Thyroid gland (tissue), 4 donors: ENCODE measurements at regions not wholly inside any gene's neighbourhood (a gene's known extent, or its start where the extent isn't known, plus 50 kb on each side); places are given as distances from the start of the nearest gene placed in this dataset.
"Not testable (repeated sequence)": the region's sequence is repeated elsewhere in the genome, so short reads cannot be mapped to it uniquely, and the experiment has no call there.

ENCODE experiments used
- DNase-seq, 2 donors: peaks; one replicate each; pipeline ENCODE4 v3.0.0-alpha.2; 2019
- H3K27ac ChIP-seq, 3 donors: fragments of 200-600 bp; sonication (generic); 1 replicate in 2 of 3; 2 replicates in 1 of 3; pipeline ENCODE4 v1.5.1; 2016 to 2019; ENCODE audit warnings: mild to moderate bottlenecking in 1 of 3, moderate library complexity in 1 of 3
- H3K27me3 ChIP-seq: fragments of 200-600 bp; sonication (generic); one replicate; pipeline ENCODE4 v1.5.1; 2019
- H3K36me3 ChIP-seq, 2 donors: fragments of 200-600 bp; sonication (generic); one replicate each; pipeline ENCODE4 v1.5.1; 2016 to 2019
- H3K4me1 ChIP-seq, 2 donors: fragments of 200-600 bp; sonication (generic); one replicate each; pipeline ENCODE4 v1.5.1; 2017 to 2019
- H3K4me3 ChIP-seq, 3 donors: fragments of 200-600 bp; sonication (generic); replicated peaks in 1 of 3; 1 replicate in 2 of 3; 2 replicates in 1 of 3; pipeline ENCODE4 v1.5.1; 2016; ENCODE audit warnings: mild to moderate bottlenecking in 1 of 3
- H3K9me3 ChIP-seq: fragments of 200-600 bp; sonication (generic); one replicate; pipeline ENCODE4 v1.5.1; 2017
- POLR2A ChIP-seq, 2 donors: fragments of 450-650 bp; IDR thresholded peaks; one replicate each; pipeline ENCODE4 v1.6.1; 2017; ENCODE audit warnings: antibody characterized with exemption in 2 of 2, mild to moderate bottlenecking in 2 of 2, moderate library complexity in 1 of 2
- WGBS, 2 donors: methylation state at CpG; one replicate each; pipeline ENCODE4 v1.1.5; 2017; 5-methylcytosine and 5-hydroxymethylcytosine counted together
- intact Hi-C: fragments of 100-400 bp; cut with DNase I; formaldehyde crosslinking; loops from one replicate; pipeline ENCODE4 v1.15.1; 2023
- TF ChIP-seq, protein P1 (sequence below), 6 experiments: fragments of 200-600 bp in 3 of 6; fragments of 450-650 bp in 3 of 6; sonication (generic) in 3 of 6; IDR thresholded peaks; one replicate each; pipeline ENCODE4 v1.5.1; 2016 to 2019; ENCODE audit warnings: antibody characterized with exemption in 6 of 6, mild to moderate bottlenecking in 2 of 6, inconsistent platforms in 1 of 6, moderate library complexity in 1 of 6

DNA sequence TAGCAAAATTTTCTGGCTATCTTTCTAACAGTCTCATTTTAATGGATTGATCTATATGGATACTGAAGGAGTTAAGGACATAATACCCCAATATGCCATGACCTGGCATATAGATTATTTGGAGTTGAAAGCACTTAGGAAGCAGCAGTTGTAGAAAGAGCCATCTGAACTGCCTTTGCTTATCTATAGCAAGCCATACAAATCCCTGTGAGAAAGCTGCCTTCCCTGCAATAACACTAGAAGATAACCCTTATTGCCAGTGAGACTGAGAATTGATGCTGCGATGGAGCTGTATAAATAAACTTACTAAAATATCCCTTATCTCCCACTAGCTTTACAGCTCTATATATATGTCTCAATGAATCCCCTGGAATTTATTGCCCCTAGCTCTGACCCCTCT, 346.3 kb downstream of the TECRL start:
- TF ChIP-seq, protein P1, sequence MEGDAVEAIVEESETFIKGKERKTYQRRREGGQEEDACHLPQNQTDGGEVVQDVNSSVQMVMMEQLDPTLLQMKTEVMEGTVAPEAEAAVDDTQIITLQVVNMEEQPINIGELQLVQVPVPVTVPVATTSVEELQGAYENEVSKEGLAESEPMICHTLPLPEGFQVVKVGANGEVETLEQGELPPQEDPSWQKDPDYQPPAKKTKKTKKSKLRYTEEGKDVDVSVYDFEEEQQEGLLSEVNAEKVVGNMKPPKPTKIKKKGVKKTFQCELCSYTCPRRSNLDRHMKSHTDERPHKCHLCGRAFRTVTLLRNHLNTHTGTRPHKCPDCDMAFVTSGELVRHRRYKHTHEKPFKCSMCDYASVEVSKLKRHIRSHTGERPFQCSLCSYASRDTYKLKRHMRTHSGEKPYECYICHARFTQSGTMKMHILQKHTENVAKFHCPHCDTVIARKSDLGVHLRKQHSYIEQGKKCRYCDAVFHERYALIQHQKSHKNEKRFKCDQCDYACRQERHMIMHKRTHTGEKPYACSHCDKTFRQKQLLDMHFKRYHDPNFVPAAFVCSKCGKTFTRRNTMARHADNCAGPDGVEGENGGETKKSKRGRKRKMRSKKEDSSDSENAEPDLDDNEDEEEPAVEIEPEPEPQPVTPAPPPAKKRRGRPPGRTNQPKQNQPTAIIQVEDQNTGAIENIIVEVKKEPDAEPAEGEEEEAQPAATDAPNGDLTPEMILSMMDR (IDR thresholded peaks at IDR 0.05) = no peak
- TF ChIP-seq POLR2A (IDR thresholded peaks at IDR 0.05) = no peak
- 77 to 89% methylated on average over 1 of the region's 1 CpG for WGBS, 2 donors
- Histone ChIP-seq H3K36me3 (no peaks in the 10 kb centered on the region), H3K9me3 (no peaks in the 10 kb centered on the region), H3K27ac (no peak overlapping the region), H3K4me3 (no peak overlapping the region), H3K4me1 (no peaks in the 10 kb centered on the region), H3K27me3 (no peaks in the 10 kb centered on the region)
- intact Hi-C loops = no loop called here
- DNase-seq = no peak

DNA sequence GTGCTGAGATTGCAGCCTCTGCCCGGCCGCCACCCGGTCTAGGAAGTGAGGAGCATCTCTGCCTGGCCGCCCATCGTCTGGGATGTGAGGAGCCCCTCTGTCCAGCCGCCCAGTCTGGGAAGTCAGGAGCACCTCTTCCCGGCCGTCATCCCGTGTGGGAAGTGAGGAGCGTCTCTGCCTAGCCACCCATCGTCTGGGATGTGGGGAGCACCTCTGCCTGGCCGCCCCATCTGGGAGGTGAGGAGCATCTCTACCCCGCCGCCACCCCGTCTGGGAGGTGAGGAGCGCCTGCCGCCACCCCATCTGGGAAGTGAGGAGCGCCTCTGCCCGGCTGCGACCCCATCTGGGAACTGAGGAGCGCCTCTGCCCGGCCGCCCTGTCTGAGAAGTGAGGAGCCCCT, 372.2 kb downstream of the TECRL start:
- H3K27ac ChIP-seq, intact Hi-C loops, H3K4me3 ChIP-seq, H3K4me1 ChIP-seq, H3K27me3 ChIP-seq, H3K9me3 ChIP-seq, DNase-seq, H3K36me3 ChIP-seq: not testable (repeated sequence)
- WGBS, 2 donors = 96 to 98% methylated on average over 8 to 11 of the region's 23 CpGs

DNA sequence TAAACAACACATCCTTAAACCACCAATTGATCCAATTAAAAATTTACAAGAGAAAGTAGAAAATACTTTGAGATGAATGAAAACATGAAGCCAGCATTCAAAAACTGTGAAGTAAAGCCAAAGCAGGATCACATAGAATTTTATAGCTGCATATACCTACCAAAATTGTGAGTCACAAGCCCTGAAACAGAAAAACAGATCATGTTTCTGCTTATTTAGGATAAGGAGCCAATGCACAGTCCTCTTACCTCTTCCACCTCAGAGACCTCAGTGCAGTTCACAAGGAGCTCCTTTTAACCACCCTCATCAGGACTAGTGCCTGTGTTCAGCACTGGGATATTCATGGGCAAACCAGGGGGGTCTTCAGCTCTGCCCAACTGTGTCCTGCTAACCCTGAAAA, 386.7 kb downstream of the TECRL start:
- Histone ChIP-seq H3K4me3 (no peak overlapping the region), H3K36me3 (no peaks in the 10 kb centered on the region), H3K9me3 (no peaks in the 10 kb centered on the region), H3K27ac (no peak overlapping the region), H3K27me3 (no peaks in the 10 kb centered on the region), H3K4me1 (no peaks in the 10 kb centered on the region)
- TF ChIP-seq, protein P1 (IDR thresholded peaks at IDR 0.05) = no peak
- TF ChIP-seq POLR2A (IDR thresholded peaks at IDR 0.05) = no peak
- no peak for DNase-seq
- intact Hi-C loops = no loop called here

DNA sequence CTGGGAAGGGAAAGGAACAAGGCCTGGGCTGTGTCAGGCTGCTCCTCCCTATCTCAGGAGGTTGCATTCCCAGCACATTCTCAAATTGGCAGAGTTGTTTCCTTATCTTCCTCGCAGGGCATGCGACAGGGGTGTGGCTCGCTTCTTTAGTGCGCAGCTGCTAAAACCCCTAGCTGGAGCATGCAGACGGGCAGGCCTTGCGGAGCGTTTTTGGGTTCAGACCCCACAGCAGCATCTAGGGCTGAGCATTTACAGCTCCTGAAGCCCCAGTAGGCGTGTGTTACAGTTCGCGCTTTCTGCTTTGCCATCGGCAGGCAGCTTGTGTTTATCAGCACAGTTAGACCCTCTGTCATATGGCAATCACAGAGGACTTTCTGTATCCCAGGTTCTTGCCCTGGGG, 392.4 kb downstream of the TECRL start:
- whole genome bisulfite sequencing, 2 donors = 89 to 90% methylated on average over 10 to 11 of the region's 11 CpGs
- intact Hi-C loops = no loop called here
- no peaks in the 10 kb centered on the region for H3K9me3 ChIP-seq
- H3K4me1 ChIP-seq = no peaks in the 10 kb centered on the region
- H3K27me3 ChIP-seq = no peaks in the 10 kb centered on the region
- TF ChIP-seq, protein P1 (IDR thresholded peaks at IDR 0.05) = no peak
- TF ChIP-seq POLR2A (IDR thresholded peaks at IDR 0.05) = no peak
- H3K27ac ChIP-seq = no peak overlapping the region
- no peaks in the 10 kb centered on the region for H3K36me3 ChIP-seq
- H3K4me3 ChIP-seq = no peak overlapping the region
- DNase-seq = no peak

DNA sequence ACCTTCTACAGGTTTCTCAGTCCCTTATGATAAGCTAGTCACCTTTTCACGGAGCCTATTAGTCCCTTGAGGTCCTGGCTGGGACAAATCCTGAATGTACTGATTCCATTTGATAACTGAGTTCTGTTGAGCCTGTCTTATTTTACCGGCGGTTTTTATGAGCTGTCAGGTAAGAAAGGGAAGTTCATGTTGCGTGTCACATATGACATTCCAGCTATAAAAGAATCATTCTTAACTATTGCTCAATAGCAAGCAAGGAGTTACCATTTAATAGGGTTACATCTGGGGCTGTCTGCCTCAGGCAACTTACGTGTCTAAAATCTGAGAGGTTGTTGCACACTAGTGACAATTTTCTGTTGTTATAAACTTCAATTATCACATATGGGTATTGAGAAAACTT, 394.6 kb downstream of the TECRL start:
- Histone ChIP-seq H3K4me1 (no peaks in the 10 kb centered on the region), H3K4me3 (no peak overlapping the region), H3K27me3 (no peaks in the 10 kb centered on the region), H3K27ac (no peak overlapping the region), H3K9me3 (no peaks in the 10 kb centered on the region), H3K36me3 (no peaks in the 10 kb centered on the region)
- TF ChIP-seq, protein P1 (IDR thresholded peaks at IDR 0.05) = no peak
- TF ChIP-seq POLR2A (IDR thresholded peaks at IDR 0.05) = no peak
- no peak for DNase-seq
- intact Hi-C loops = no loop called here
- 67 to 83% methylated on average over 5 of the region's 5 CpGs for WGBS, 2 donors

DNA sequence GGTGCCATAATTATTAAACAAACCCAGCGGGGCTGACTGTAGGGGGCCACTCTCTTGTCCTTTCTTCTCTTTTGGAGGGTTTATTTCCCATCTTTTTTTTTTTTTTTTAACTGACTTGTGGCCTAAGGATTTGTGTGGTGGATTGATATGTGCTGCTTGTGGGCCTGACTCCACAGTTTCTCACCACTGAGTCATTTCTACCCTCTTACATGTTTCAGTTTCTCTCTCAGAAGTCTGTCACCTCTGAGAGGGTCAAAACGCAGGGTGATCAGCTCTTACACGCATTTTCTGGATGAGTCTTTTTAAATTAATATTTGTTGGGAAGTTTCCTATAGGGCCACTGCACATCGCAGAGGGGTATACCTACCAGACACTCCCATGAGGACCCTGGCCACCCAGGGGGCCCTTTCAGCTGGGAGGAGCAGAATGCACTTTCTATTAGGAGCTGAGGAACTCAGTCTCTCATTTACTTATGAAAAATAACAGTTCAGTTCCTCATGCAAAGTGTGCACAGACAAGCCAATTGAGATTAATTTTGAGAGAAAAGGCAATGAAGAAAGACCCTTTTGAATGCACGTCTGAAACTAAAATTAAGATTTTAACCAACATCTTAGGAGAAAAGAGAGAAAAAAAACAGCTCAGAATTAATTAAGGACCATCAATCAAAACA, 407.9 kb downstream of the TECRL start:
- 90 to 92% methylated on average over 5 of the region's 5 CpGs for WGBS, 2 donors
- no peaks in the 10 kb centered on the region for H3K9me3 ChIP-seq
- H3K4me3 ChIP-seq = no peak overlapping the region
- H3K36me3 ChIP-seq = no peaks in the 10 kb centered on the region
- TF ChIP-seq POLR2A (IDR thresholded peaks at IDR 0.05) = no peak
- TF ChIP-seq, protein P1 (IDR thresholded peaks at IDR 0.05) = no peak
- no peaks in the 10 kb centered on the region for H3K4me1 ChIP-seq
- intact Hi-C loops = no loop called here
- H3K27me3 ChIP-seq = no peaks in the 10 kb centered on the region
- DNase-seq = no peak
- no peak overlapping the region for H3K27ac ChIP-seq
